ENCODE measurements at regions not wholly inside any gene's neighbourhood (a gene's known extent, or its start where the extent isn't known, plus 50 kb on each side); places are given as distances from the start of the nearest gene placed in this dataset.
A peak's percentile ranks its signal among the peaks of the same experiment; 100 is the strongest.
"Not testable (repeated sequence)": the region's sequence is repeated elsewhere in the genome, so short reads cannot be mapped to it uniquely, and the experiment has no call there.

DNA sequence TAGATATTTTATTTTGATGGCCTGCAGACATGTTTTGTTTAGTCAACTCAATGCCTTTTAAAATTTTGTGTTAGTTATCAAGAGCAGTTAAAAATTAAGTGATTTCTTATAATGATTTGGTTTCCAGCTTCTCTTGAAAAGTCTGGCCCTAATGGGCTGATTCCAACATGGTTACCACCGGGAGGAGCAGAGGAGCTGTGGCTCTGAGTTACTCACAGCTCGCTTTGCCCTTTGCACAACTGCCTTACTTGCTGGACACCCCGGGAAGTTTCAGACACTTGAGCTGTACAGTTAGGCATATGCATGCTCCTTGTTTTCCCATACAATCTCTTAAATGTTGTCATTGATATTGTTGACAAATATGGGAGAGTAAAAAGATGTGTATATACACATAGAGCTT lies 173.1 kb upstream of the MMS22L start:
- DNase-seq, result no peak

GRCh38 chr6:97459535-97459934 lies 176.5 kb upstream of the MMS22L start:
- no peak for DNase-seq

DNA sequence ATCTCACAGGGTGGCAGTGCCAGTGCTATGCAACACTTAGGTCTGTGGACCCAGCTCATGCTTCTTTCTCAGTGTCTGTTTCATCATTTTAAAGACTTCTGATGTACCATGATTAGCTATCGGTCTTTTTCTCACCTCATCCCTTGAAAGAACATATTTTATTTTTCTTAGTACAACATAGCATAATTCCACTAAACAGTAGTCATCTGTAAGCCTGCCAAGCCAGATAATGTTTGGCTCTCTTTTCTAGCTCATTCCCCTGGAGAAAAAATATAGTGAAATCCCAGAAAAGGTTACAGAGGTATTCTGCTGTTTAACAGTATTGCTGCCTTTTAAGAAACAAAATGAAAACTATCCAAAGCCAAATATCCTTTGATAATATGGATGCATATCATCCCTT lies 177.0 kb upstream of the MMS22L start:
- no peak for DNase-seq

- no peak for DNase-seq
Measured at GRCh38 chr6:97460394-97461080, 177.5 kb upstream of the MMS22L start.

- no peak for DNase-seq
Measured at GRCh38 chr6:97461218-97461617, 178.2 kb upstream of the MMS22L start.

GRCh38 chr6:97462031-97462430 lies 179.0 kb upstream of the MMS22L start:
- DNase-seq, result no peak

GRCh38 chr6:97462938-97463598 lies 180.1 kb upstream of the MMS22L start:
- DNase-seq, result no peak

DNA sequence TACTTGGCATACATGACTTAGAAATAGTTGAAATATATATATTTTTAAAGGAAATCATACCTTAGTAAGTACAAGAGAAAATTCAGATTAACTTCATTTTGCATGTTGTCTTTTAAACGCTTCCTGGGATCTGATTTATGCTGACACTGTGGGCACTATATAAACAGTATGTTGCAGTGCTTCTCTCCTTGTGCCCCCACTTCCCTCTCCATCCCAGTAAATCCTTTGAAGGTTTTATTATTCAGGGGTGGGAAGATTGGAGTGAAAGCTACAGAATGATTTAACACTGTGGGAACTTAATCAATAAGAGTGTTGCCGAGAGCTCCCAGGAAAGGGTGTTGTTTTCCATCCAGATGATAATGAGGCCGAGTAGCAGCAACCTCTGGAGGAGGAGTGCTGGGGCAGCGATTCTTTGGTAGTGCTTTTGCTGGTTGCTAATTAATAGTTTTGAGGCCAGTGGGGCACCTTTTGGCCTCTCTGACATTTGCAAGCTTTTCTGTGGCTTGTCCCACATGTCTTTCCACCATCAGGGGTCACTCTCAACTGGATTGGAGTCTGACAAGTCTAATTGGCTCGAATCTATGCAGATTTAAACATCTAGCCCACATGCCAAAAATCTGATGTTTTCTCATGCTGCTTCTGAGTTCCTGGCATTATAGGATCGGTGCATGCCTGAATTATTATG lies 183.0 kb upstream of the MMS22L start:
- DNase-seq, result no peak

GRCh38 chr6:97468981-97469380 lies 186.0 kb upstream of the MMS22L start:
- no peak for DNase-seq

DNA sequence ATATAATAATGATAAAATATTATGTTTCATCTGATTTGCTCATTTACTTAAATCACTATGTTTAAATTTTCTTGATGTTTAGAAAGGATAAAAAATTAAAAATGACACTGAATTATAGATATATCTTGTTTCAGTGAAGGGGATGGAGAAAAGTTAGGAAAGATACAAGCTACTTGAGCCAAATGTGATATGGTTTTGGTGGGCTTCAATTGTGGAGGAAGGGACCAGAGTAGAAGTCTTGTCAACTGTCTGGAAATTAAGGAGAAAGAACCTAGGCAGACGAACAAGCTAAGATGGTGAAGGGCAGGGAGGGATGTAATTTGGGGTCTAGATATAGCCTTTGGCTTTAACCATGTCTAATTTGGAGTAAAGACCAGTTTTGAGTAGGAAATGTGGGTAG lies 186.4 kb upstream of the MMS22L start:
- DNase-seq, result no peak

DNA sequence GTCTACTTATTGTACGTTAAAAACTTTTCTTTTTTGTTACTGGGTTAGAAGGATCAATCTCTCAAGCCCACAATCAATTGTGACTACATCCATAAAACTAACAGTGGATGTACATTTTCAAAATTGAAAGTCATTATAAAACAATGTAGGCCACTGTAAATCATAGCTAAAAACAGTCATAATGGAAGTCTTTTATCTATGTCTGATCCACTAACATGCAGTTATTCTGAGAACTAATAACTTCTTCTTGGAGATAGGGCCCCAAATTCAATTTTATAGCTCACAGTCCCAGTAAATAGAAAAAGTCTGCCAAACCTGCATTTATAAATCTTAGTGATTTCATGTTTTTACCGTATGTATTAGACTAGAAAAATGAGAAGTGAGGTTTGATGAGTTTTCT lies 187.3 kb upstream of the MMS22L start:
- DNase-seq, result no peak

GRCh38 chr6:97473979-97474378 lies 191.0 kb upstream of the MMS22L start:
- no peak for DNase-seq

DNA sequence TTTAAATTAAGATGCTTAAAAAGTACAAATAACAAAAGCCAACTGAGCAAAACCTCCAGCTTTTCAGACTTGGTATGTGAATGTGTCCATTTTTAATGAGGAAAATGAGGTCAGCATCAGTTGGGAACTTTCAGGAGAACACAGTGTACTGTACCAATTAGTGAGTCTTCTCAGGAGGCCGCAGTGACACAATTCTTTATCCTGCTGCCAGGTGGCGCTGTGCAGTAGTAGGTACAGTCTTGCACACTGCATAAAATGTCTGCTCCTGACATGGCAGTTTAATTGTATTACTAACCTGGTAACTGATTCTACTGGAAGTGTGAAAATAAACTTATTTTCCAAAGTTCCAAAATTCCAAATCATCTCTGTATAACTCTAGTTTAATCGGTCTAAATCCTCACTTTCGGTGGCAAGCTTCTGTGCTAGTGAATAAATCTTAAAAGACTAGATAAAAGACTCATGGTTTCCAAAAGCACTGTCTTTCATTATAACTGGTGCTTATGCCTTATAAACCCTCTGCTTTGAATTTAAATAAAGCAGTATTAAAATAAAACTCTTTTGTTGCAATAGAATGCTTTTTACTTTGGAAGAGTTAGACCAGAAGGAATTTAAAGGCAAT lies 214.8 kb upstream of the MMS22L start:
- DNase-seq, result peak in 1 of 2 donors; percentile 31

- DNase-seq, result no peak
Measured at GRCh38 chr6:97501853-97502252, 218.8 kb upstream of the MMS22L start.

DNA sequence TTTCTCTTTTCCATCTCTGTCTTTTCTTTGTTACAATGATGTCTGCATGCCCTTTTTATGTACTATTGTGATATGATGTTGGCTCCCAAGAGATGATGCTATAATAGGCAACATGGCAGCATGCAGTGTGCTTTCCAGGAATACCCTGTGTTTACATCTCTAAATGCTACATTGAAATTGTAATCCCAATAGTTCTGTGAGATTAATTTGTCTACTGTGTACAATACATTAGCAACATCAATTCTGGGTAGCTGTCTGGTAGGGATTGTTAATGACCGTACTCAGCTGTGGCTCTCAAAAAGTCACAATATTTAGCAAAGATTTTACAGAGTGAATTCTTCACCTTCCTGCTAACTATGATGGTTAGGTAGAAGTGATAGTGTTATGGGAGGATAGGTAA lies 225.6 kb upstream of the MMS22L start:
- DNase-seq, result no peak

DNA sequence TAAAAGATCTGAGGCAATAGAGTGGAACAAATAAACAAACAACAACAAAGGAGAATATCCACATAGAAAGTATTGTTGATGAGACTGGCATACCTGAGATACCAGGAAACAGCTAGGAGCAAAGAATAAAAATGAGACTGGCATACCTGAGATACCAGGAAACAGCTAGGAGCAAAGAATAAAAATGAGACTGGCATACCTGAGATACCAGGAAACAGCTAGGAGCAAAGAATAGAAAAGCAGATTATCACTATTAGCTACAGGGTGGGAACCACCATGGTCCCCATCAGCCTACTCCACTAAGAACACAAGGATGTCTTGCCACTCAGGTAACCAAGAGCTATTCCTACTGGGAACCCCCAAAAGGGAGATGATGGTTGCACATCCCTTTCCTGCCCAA lies 230.2 kb upstream of the MMS22L start:
- not testable (repeated sequence) for DNase-seq

DNA sequence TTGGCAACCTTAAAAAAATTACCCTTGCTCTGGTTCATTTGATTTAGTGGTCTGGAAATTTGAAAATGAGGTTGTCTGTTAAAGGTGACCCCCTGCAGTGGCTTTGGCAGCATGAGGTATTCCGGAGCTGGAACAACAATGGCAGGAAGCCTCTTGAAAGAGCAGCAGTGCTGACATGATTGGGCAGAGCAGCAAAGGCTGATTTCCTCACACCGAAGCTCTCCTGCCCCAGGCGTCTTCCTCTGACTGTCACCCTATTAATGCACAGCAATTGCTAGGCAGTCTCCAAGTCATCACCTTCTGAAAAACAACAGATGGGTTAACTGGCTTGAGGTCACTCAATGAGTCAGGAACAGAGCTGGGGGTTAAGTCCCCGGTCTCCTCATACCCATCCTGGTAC lies 241.8 kb upstream of the MMS22L start:
- DNase-seq, result no peak

- DNase-seq, result no peak
Measured at GRCh38 chr6:97535800-97536199, 252.8 kb upstream of the MMS22L start.

GRCh38 chr6:97548354-97548753 lies 265.3 kb upstream of the MMS22L start:
- DNase-seq, result no peak

DNA sequence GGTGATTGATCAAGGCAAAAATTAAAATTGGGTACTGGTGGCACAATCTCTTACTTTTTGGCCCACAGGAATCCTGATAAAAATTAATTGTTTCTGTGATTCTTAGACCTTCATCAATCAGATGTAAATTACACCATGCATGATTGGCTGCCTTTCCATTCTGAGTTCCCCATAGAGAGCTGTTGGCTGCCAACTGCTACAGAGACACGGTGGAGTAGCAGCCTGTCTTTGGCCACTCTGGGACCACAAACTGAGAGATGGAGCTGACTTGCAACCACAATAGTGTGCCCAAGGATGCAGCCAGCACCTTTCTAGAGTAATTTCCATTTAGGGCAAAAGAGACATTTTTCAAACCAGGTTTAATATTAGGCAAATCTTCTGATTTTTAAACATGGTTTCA lies 274.3 kb upstream of the MMS22L start:
- DNase-seq, result no peak

GRCh38 chr6:97563529-97563928 lies 280.5 kb upstream of the MMS22L start:
- no peak for DNase-seq

DNA sequence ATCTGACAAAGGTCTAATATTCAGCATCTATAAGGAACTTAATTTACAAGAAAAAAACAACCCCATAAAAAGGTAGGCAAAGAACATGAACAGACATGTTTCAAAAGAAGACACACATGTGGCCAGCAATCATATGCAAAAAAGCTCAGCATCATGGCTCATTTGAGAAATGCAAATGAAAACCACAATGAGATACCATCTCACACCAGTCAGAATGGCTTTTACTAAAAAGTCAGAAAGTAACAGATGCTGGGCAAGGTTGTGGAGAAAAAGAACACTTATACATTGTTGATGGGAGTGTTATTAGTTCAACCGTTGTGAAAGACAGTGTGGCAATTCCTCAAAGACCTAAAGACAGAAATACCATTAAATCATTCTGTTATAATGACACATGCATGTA lies 289.9 kb upstream of the MMS22L start:
- DNase-seq, result no peak

DNA sequence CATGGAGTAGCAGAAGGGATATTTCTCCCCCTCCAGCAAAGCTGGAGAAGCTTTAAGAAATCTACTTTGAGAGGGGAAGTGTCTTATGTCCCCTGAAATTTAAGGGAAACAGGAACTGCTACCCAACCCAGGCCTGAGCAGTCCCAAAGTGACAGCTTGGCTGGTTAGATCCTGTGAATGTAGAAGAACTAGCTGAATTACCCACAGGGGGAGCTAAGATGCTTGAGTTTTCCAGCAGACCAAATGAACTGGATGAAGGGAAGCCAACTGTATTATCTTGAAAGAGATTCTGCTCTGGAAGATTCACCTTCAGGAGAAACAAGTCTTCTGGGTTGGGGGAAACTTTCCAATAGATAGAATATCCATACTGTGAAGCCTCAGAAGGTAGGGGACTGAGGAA lies 303.3 kb upstream of the MMS22L start:
- no peak for DNase-seq

DNA sequence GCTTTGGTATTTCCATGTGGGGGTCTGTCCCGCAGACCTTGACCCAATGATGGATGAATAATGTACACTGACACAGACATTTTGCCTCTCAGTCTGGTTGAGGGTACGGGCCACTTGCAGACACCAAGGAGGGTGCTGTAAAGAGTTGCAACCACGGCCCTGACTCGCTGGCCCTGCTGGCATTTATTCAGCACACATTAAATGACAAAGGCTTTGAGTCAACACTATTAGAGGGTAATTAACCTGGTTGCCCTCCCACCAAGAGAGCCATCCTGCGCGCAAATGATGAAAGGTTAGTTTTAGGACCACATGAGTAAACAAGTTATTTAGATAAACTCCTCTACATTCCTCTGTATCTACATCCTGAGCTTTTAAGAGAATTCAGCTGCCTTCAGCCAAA lies 308.9 kb upstream of the MMS22L start:
- DNase-seq, result no peak
